T-cell (primary cell): ENCODE measurements at regions not wholly inside any gene's neighbourhood (a gene's known extent, or its start where the extent isn't known, plus 50 kb on each side); places are given as distances from the start of the nearest gene placed in this dataset.

Experiments
- ATAC-seq, 4 experiments: fragments of 200-7000 bp in 3 of 4; fragments of 150-1000 bp in 1 of 4; cut with Tn5 transposase; replicated peaks in 1 of 4; 1 replicate in 3 of 4; 2 replicates in 1 of 4; pipeline ENCODE4 v1.10.0; 2021; ENCODE audit warnings: moderate library complexity in 3 of 4, mild to moderate bottlenecking in 2 of 4, moderate number of reproducible peaks in 1 of 4
- CTCF ChIA-PET, 2 donors: fragments of 300-600 bp; sonication (Branson Sonifier 250); formaldehyde crosslinking; loops; one replicate each; lab custom pipeline; 2022; ENCODE audit warnings: antibody characterized with exemption in 2 of 2; lab: Charles Lee
- POLR2A ChIA-PET, 2 donors: fragments of 300-600 bp; sonication (Branson Sonifier 250); formaldehyde crosslinking; loops; one replicate each; lab custom pipeline; 2022; ENCODE audit warnings: antibody characterized with exemption in 2 of 2; lab: Charles Lee
- DNase-seq, 35 experiments: peaks; one replicate each; pipeline versions ENCODE4 v3.0.0 to v3.0.0-alpha.2; 2013 to 2023
- H3K27ac ChIP-seq: one replicate; pipeline ENCODE4 v1.5.1; 2013; ENCODE audit warnings: low read length
- H3K27me3 ChIP-seq, 2 experiments: replicated peaks in 1 of 2; 1 replicate in 1 of 2; 2 replicates in 1 of 2; pipeline versions ENCODE4 v1.6.1 to v1.7.0; 2013; ENCODE audit warnings: low read length in 1 of 2, mixed read lengths in 1 of 2; ENCODE audit not compliant: control insufficient read depth in 2 of 2, insufficient read depth in 2 of 2; ENCODE audit errors: extremely low read depth in 1 of 2
- H3K36me3 ChIP-seq, 2 donors: 1 replicate in 1 of 2; 2 replicates in 1 of 2; pipeline versions ENCODE4 v1.6.1 to v1.7.0; 2013; ENCODE audit warnings: low read length in 1 of 2; ENCODE audit not compliant: control insufficient read depth in 2 of 2, insufficient read depth in 1 of 2; ENCODE audit errors: extremely low read depth in 1 of 2
- H3K4me1 ChIP-seq, 2 experiments: 1 replicate in 1 of 2; 2 replicates in 1 of 2; pipeline versions ENCODE4 v1.6.1 to v1.7.0; 2013; ENCODE audit warnings: low read length in 2 of 2, mixed read lengths in 1 of 2; ENCODE audit not compliant: insufficient read depth in 2 of 2, control insufficient read depth in 1 of 2; ENCODE audit errors: extremely low read depth in 1 of 2
- H3K4me3 ChIP-seq, 2 donors: 1 replicate in 1 of 2; 2 replicates in 1 of 2; pipeline versions ENCODE4 v1.5.1 to v1.7.0; 2013; ENCODE audit warnings: mild to moderate bottlenecking in 2 of 2, low read length in 1 of 2, moderate library complexity in 1 of 2; ENCODE audit not compliant: control insufficient read depth in 1 of 2; ENCODE audit errors: extremely low read depth in 1 of 2
- H3K9me3 ChIP-seq: 2 replicates; pipeline ENCODE4 v1.7.0; 2013
- H3K27ac Mint-ChIP-seq, 2 donors: one replicate each; pipeline ENCODE4 v1.8.0; 2020 to 2021; ENCODE audit warnings: mild to moderate bottlenecking in 2 of 2, mixed read lengths in 2 of 2
- H3K27me3 Mint-ChIP-seq, 2 donors: one replicate each; pipeline ENCODE4 v1.8.0; 2021 to 2022; ENCODE audit warnings: mixed read lengths in 2 of 2
- H3K36me3 Mint-ChIP-seq: one replicate; pipeline ENCODE4 v1.8.0; 2021; ENCODE audit warnings: mixed read lengths
- H3K4me1 Mint-ChIP-seq, 3 donors: one replicate each; pipeline ENCODE4 v1.8.0; 2020 to 2022; ENCODE audit warnings: mixed read lengths in 3 of 3, mild to moderate bottlenecking in 1 of 3
- H3K4me3 Mint-ChIP-seq, 3 donors: one replicate each; pipeline ENCODE4 v1.8.0; 2020 to 2022; ENCODE audit warnings: mild to moderate bottlenecking in 3 of 3, mixed read lengths in 3 of 3, moderate library complexity in 3 of 3
- H3K9me3 Mint-ChIP-seq, 3 donors: one replicate each; pipeline ENCODE4 v1.8.0; 2020 to 2022; ENCODE audit warnings: mixed read lengths in 3 of 3
- WGBS: methylation state at CpG from one replicate; pipeline ENCODE4 v1.1.5; 2013; ENCODE audit warnings: missing lambda C conversion rate; ENCODE audit not compliant: insufficient coverage; 5-methylcytosine and 5-hydroxymethylcytosine counted together

DNA sequence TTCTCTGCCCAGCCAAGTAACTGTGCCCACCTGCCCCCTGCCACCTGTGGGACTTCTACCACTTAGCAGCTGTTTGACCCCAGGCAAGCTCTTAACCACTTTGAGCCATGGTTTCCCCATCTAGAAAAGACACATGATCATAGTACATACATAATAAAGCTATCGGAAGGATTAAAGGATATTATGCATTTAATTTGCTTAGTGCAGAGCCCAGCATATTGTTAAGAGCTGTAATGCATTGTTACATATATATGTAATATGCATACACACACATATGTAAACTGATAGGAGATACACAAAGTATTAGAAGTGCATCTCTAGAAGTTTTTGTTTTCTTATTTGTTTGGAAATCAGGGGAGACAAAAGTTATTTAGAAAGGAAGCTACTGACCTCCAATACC is 83.5 kb upstream of the ZBTB40 start:
- ATAC-seq (no peak), DNase-seq (no peak)
- Histone ChIP-seq H3K36me3 (no peaks in the 10 kb centered on the region), H3K27ac (no peak overlapping the region), H3K9me3 (no peaks in the 10 kb centered on the region), H3K4me1 (no peaks in the 10 kb centered on the region), H3K4me3 (no peak overlapping the region), H3K27me3 (peaks cover 0 to 53% of the 10 kb centered on the region in 2 experiments)
- no peaks in the 10 kb centered on the region for H3K36me3 Mint-ChIP-seq
- no peak overlapping the region for H3K27ac Mint-ChIP-seq
- no peak overlapping the region for H3K4me3 Mint-ChIP-seq
- H3K27me3 Mint-ChIP-seq, result peaks cover 36 to 49% of the 10 kb centered on the region in 2 donors
- peaks cover 0 to 2% (median under 1%) of the 10 kb centered on the region in 3 donors for H3K9me3 Mint-ChIP-seq
- no CpG with 5 or more reads among the region's 1 CpG for WGBS
- no peaks in the 10 kb centered on the region for H3K4me1 Mint-ChIP-seq
- CTCF ChIA-PET, result no interaction called here
- POLR2A ChIA-PET, result no interaction called here

DNA sequence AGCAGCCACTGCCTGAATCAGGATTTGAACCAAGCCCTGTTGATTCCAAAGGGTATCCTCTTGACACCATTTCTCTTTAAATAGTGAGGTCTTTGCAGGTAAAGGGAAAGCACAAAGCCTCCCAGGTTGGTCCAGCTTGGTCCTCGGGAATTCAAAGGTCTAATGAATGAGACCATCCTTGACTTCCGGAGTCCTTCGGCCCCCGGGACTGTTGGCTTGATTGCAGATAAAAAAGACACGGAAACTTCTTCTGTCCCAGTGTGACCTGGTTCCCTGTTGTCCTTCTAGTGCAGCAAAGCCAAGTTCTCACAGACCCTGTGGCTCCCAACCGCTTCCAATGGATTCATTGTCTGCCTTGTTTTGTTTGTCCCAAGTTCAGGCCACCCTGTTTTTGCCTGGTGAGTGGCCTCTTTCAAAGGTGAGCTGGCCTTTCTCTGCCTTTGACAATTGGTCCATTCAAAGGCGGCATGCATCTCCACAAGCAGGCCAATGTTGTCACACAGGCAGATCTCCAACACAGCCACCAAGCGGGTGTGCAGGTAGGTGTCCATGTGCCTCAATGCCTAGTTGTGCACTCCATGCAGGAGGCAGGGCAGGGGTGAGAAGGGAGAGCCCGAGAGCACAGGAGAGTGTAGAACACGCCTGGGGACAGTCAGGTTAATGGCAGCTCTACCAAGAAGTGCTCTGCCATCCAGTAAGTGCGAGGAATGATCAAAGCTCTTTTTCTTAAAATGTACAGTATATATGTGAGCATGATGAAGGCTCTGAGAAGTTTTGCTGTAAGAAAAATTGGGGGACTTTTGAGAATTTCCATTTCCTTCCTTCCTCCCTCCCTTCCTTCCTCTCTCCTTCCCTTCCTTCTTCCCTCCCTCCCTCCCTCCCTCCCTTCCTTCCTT is 82.1 kb upstream of the ZBTB40 start:
- WGBS, result 80% methylated on average over 8 of the region's 11 CpGs
- H3K4me3 Mint-ChIP-seq, result no peak overlapping the region
- POLR2A ChIA-PET, result no interaction called here

GRCh38 chr1:22370190-22370498 is 81.5 kb upstream of the ZBTB40 start:
- no peak overlapping the region for H3K27ac Mint-ChIP-seq
- POLR2A ChIA-PET, result no interaction called here
- no CpG with 5 or more reads among the region's 1 CpG for WGBS

More for the DNA sequence above, 82.1 kb upstream of the ZBTB40 start:
- Mint-ChIP-seq H3K36me3 (no peaks in the 10 kb centered on the region), H3K27me3 (peaks cover 30 to 38% of the 10 kb centered on the region in 2 donors), H3K27ac (no peak overlapping the region), H3K4me1 (no peaks in the 10 kb centered on the region), H3K9me3 (peaks cover 0 to 5% (median 4%) of the 10 kb centered on the region in 3 donors)
- Histone ChIP-seq H3K4me3 (no peak overlapping the region), H3K27ac (no peak overlapping the region), H3K9me3 (no peaks in the 10 kb centered on the region), H3K36me3 (no peaks in the 10 kb centered on the region), H3K4me1 (no peaks in the 10 kb centered on the region), H3K27me3 (peaks cover 0 to 42% of the 10 kb centered on the region in 2 experiments)
- CTCF ChIA-PET, result no interaction called here
- DNase-seq (no peak), ATAC-seq (no peak)

GRCh38 chr1:22371408-22371807 is 80.2 kb upstream of the ZBTB40 start:
- no peak overlapping the region for H3K27ac ChIP-seq
- WGBS, result 86% methylated on average over 5 of the region's 5 CpGs
- H3K36me3 ChIP-seq, result no peaks in the 10 kb centered on the region
- Mint-ChIP-seq H3K27me3 (peaks cover 22 to 25% of the 10 kb centered on the region in 2 donors), H3K27ac (no peak overlapping the region), H3K36me3 (no peaks in the 10 kb centered on the region), H3K9me3 (peaks cover 0 to 5% (median 4%) of the 10 kb centered on the region in 3 donors), H3K4me3 (no peak overlapping the region), H3K4me1 (no peaks in the 10 kb centered on the region)
- CTCF ChIA-PET, result no interaction called here
- no peaks in the 10 kb centered on the region for H3K9me3 ChIP-seq
- no peaks in the 10 kb centered on the region for H3K4me1 ChIP-seq
- no peak for DNase-seq
- H3K4me3 ChIP-seq, result no peak overlapping the region
- POLR2A ChIA-PET, result no interaction called here
- H3K27me3 ChIP-seq, result peaks cover 0 to 34% of the 10 kb centered on the region in 2 experiments
- ATAC-seq, result no peak

More at GRCh38 chr1:22370190-22370498, 81.5 kb upstream of the ZBTB40 start:
- Histone ChIP-seq H3K4me3 (no peak overlapping the region), H3K4me1 (no peaks in the 10 kb centered on the region), H3K36me3 (no peaks in the 10 kb centered on the region), H3K27ac (no peak overlapping the region), H3K27me3 (peaks cover 0 to 39% of the 10 kb centered on the region in 2 experiments), H3K9me3 (no peaks in the 10 kb centered on the region)
- Mint-ChIP-seq H3K27me3 (peaks cover 30 to 33% of the 10 kb centered on the region in 2 donors), H3K4me1 (no peaks in the 10 kb centered on the region), H3K4me3 (no peak overlapping the region), H3K9me3 (peaks cover 0 to 5% (median 4%) of the 10 kb centered on the region in 3 donors), H3K36me3 (no peaks in the 10 kb centered on the region)
- no peak for ATAC-seq
- CTCF ChIA-PET, result no interaction called here
- no peak for DNase-seq

DNA sequence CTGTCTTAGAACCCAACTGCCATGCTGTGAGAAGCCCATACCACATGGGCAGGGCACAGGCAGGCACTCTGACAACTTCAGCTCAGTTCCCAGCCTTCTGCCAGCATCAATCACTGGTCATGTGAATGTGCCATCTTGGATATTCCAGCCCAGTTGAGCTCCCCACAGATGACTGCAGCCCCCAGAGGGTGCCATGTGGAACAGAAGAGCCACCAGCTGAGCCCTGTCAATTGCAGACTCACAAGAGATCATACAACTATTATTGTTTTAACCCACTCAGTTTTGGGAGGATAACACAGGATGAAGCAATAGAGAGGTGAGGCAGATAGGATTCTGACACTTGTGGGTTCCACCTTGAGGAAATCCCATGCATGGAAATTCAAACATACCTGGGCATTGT is 78.4 kb upstream of the ZBTB40 start:
- CTCF ChIA-PET, result no interaction called here
- POLR2A ChIA-PET, result no interaction called here
- ATAC-seq, result no peak

GRCh38 chr1:22374001-22374400 is 77.7 kb upstream of the ZBTB40 start:
- Histone ChIP-seq H3K36me3 (no peaks in the 10 kb centered on the region), H3K27me3 (peaks cover 0 to 26% of the 10 kb centered on the region in 2 experiments), H3K4me1 (no peaks in the 10 kb centered on the region), H3K9me3 (no peaks in the 10 kb centered on the region), H3K4me3 (no peak overlapping the region), H3K27ac (no peak overlapping the region)
- ATAC-seq (no peak), DNase-seq (no peak)
- Mint-ChIP-seq H3K4me3 (no peak overlapping the region), H3K36me3 (no peaks in the 10 kb centered on the region), H3K27me3 (peaks cover 10 to 14% of the 10 kb centered on the region in 2 donors), H3K4me1 (no peaks in the 10 kb centered on the region), H3K27ac (no peak overlapping the region), H3K9me3 (peaks cover 0 to 5% (median 4%) of the 10 kb centered on the region in 3 donors)
- CTCF ChIA-PET, result no interaction called here
- WGBS, result no CpG with 5 or more reads among the region's 1 CpG
- POLR2A ChIA-PET, result no interaction called here

More for the DNA sequence above, 78.4 kb upstream of the ZBTB40 start:
- Mint-ChIP-seq H3K27ac (no peak overlapping the region), H3K36me3 (no peaks in the 10 kb centered on the region), H3K4me1 (no peaks in the 10 kb centered on the region), H3K27me3 (peaks cover 12 to 18% of the 10 kb centered on the region in 2 donors), H3K9me3 (peaks cover 0 to 5% (median 4%) of the 10 kb centered on the region in 3 donors), H3K4me3 (no peak overlapping the region)
- DNase-seq, result no peak
- Histone ChIP-seq H3K4me3 (no peak overlapping the region), H3K9me3 (no peaks in the 10 kb centered on the region), H3K27me3 (peaks cover 0 to 27% of the 10 kb centered on the region in 2 experiments), H3K36me3 (no peaks in the 10 kb centered on the region), H3K27ac (no peak overlapping the region), H3K4me1 (no peaks in the 10 kb centered on the region)
